ENCODE measurements at regions not wholly inside any gene's neighbourhood (a gene's known extent, or its start where the extent isn't known, plus 50 kb on each side); places are given as distances from the start of the nearest gene placed in this dataset.

DNA sequence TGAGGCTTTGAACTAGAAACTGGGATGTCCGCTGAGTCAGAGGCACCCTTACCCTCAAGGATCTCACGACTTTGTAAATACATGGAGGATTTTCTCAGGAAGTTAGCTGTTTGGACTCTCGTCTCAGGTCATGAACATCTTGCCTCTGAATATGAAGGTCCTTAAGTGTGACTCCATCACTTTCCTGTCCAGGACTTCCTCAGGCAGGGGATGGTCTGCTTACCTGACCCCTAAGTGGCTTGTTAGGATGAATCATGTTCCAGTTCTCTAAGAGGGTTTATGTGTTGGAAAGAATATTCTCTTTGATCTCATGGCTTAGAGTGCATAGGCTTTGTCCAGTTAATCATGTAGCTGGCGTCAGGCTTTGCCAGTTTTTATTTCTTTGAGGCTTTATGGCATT lies 511.7 kb upstream of the KLF4 start:
- H3K4me2 ChIP-seq (replicated peaks; ENCODE audit: extremely low read depth, low read length, poor library complexity, severe bottlenecking): no peak overlapping the region
- H4K20me1 ChIP-seq (ENCODE audit: insufficient read depth, low read length): no peaks in the 10 kb centered on the region
- no peak overlapping the region for H3K27ac Mint-ChIP-seq
- no peaks in the 10 kb centered on the region for H3K9me3 ChIP-seq (replicated peaks in 1 of 2; ENCODE audit: control insufficient read depth in 1 of 2, insufficient read depth in 1 of 2, low read length in 2 of 2)
- H3K27me3 ChIP-seq (ENCODE audit: control insufficient read depth in 2 of 2, insufficient read depth in 2 of 2, low read length in 2 of 2): no peaks in the 10 kb centered on the region
- H3K4me1 Mint-ChIP-seq: peaks cover 16% of the 10 kb centered on the region
- intact Hi-C loops (cut with micrococcal nuclease): no loop called here
- H3K9ac ChIP-seq (ENCODE audit: insufficient read depth, low read length, poor library complexity, severe bottlenecking): no peak overlapping the region
- DNase-seq: no peak
- H3K9me3 Mint-ChIP-seq: peaks cover 0 to 3% (median 0%) of the 10 kb centered on the region in 7 donors
- H3K79me2 ChIP-seq (ENCODE audit: insufficient read depth, low read length): no peaks in the 10 kb centered on the region
- no peaks in the 10 kb centered on the region for H3K36me3 ChIP-seq (replicated peaks in 1 of 2; ENCODE audit: control insufficient read depth in 1 of 2, insufficient read depth in 2 of 2, low read length in 2 of 2)
- H3K4me3 ChIP-seq (replicated peaks in 1 of 3; ENCODE audit: low read depth in 2 of 3, low read length in 3 of 3): no peak overlapping the region
- TF ChIP-seq, protein P1, sequence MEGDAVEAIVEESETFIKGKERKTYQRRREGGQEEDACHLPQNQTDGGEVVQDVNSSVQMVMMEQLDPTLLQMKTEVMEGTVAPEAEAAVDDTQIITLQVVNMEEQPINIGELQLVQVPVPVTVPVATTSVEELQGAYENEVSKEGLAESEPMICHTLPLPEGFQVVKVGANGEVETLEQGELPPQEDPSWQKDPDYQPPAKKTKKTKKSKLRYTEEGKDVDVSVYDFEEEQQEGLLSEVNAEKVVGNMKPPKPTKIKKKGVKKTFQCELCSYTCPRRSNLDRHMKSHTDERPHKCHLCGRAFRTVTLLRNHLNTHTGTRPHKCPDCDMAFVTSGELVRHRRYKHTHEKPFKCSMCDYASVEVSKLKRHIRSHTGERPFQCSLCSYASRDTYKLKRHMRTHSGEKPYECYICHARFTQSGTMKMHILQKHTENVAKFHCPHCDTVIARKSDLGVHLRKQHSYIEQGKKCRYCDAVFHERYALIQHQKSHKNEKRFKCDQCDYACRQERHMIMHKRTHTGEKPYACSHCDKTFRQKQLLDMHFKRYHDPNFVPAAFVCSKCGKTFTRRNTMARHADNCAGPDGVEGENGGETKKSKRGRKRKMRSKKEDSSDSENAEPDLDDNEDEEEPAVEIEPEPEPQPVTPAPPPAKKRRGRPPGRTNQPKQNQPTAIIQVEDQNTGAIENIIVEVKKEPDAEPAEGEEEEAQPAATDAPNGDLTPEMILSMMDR (IDR thresholded peaks at IDR 0.05): no peak
- H3K36me3 Mint-ChIP-seq: peaks cover 23 to 26% of the 10 kb centered on the region in 2 donors
- H2AFZ ChIP-seq (ENCODE audit: insufficient read depth, low read depth, low read length, poor library complexity, severe bottlenecking): no peak overlapping the region
- H3K4me1 ChIP-seq (ENCODE audit: control insufficient read depth in 1 of 2, insufficient read depth in 2 of 2, low read length in 2 of 2): peaks cover 6 to 11% of the 10 kb centered on the region in 2 donors
- no peak overlapping the region for H3K4me3 Mint-ChIP-seq
- H3K27me3 Mint-ChIP-seq (ENCODE audit: low read depth in 3 of 3): peaks cover 3 to 6% (median 4%) of the 10 kb centered on the region in 3 donors
- 90% methylated on average over 2 of the region's 4 CpGs for WGBS (ENCODE audit: insufficient coverage)
- H3K27ac ChIP-seq (ENCODE audit: low read depth in 1 of 2, low read length in 2 of 2): no peak overlapping the region

DNA sequence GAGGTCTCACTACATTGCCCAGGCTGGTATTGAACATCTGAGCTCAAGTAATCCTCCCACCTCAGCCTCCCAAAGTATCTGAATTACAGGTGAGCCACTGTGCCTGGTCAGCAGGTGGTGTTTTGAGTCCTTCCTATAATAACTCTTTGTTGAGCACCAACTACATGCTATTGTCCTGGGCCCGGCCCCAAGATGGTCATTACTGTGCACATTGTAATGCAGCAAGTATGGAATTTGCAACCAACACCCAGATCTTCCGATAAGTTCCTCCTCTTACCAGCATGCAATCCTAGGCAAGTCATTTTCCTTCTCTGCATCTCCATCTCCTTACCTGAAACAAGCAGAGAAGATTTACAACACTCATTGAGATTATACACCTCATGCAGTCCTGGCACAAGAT lies 510.3 kb upstream of the KLF4 start:
- no peak overlapping the region for H3K9ac ChIP-seq (ENCODE audit: insufficient read depth, low read length, poor library complexity, severe bottlenecking)
- no peaks in the 10 kb centered on the region for H3K27me3 ChIP-seq (ENCODE audit: control insufficient read depth in 2 of 2, insufficient read depth in 2 of 2, low read length in 2 of 2)
- no peak for DNase-seq
- peaks cover 9 to 17% of the 10 kb centered on the region in 2 donors for H3K4me1 ChIP-seq (ENCODE audit: control insufficient read depth in 1 of 2, insufficient read depth in 2 of 2, low read length in 2 of 2)
- H3K4me3 ChIP-seq (replicated peaks in 1 of 3; ENCODE audit: low read depth in 2 of 3, low read length in 3 of 3): no peak overlapping the region
- WGBS (ENCODE audit: insufficient coverage): 100% methylated on average over 2 of the region's 2 CpGs
- H4K20me1 ChIP-seq (ENCODE audit: insufficient read depth, low read length): no peaks in the 10 kb centered on the region
- intact Hi-C loops (cut with micrococcal nuclease): no loop called here
- no peaks in the 10 kb centered on the region for H3K9me3 ChIP-seq (replicated peaks in 1 of 2; ENCODE audit: control insufficient read depth in 1 of 2, insufficient read depth in 1 of 2, low read length in 2 of 2)
- H3K9me3 Mint-ChIP-seq: peaks cover 0 to 3% (median 0%) of the 10 kb centered on the region in 7 donors
- no peak overlapping the region for H3K27ac ChIP-seq (ENCODE audit: low read depth in 1 of 2, low read length in 2 of 2)
- peaks cover 19% of the 10 kb centered on the region for H3K4me1 Mint-ChIP-seq
- H3K27ac Mint-ChIP-seq: no peak overlapping the region
- H3K4me2 ChIP-seq (replicated peaks; ENCODE audit: extremely low read depth, low read length, poor library complexity, severe bottlenecking): no peak overlapping the region
- peaks cover 20 to 23% of the 10 kb centered on the region in 2 donors for H3K36me3 Mint-ChIP-seq
- TF ChIP-seq, protein P1 (IDR thresholded peaks at IDR 0.05): no peak
- H3K36me3 ChIP-seq (replicated peaks in 1 of 2; ENCODE audit: control insufficient read depth in 1 of 2, insufficient read depth in 2 of 2, low read length in 2 of 2): no peaks in the 10 kb centered on the region
- peaks cover 3 to 4% (median 4%) of the 10 kb centered on the region in 3 donors for H3K27me3 Mint-ChIP-seq (ENCODE audit: low read depth in 3 of 3)
- H3K79me2 ChIP-seq (ENCODE audit: insufficient read depth, low read length): no peaks in the 10 kb centered on the region
- no peak overlapping the region for H3K4me3 Mint-ChIP-seq
- H2AFZ ChIP-seq (ENCODE audit: insufficient read depth, low read depth, low read length, poor library complexity, severe bottlenecking): no peak overlapping the region

Measured in CD14-positive monocyte (primary cell).